ENCODE measurements at regions not wholly inside any gene's neighbourhood (a gene's known extent, or its start where the extent isn't known, plus 50 kb on each side); places are given as distances from the start of the nearest gene placed in this dataset.

DNA sequence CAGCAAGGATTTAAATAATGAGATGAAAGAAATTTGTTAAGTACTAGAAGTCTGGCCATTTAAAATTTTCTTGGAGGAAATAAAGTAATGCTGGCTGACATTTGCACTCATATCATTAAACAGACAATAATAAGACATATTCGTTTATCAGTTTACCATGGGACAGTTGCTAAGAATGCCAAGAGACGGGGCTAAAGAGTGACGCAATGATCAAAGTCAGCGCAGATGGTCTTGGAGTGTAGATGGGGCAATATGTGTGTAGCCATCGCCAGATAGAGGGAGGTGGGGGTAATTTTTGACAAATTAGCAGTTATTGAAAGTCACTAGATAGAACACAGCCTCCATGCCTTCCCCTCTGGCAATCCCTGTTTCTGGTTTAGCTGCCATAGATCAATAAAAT, 413.2 kb upstream of the JAG1 start:
- TF ChIP-seq, protein P1, sequence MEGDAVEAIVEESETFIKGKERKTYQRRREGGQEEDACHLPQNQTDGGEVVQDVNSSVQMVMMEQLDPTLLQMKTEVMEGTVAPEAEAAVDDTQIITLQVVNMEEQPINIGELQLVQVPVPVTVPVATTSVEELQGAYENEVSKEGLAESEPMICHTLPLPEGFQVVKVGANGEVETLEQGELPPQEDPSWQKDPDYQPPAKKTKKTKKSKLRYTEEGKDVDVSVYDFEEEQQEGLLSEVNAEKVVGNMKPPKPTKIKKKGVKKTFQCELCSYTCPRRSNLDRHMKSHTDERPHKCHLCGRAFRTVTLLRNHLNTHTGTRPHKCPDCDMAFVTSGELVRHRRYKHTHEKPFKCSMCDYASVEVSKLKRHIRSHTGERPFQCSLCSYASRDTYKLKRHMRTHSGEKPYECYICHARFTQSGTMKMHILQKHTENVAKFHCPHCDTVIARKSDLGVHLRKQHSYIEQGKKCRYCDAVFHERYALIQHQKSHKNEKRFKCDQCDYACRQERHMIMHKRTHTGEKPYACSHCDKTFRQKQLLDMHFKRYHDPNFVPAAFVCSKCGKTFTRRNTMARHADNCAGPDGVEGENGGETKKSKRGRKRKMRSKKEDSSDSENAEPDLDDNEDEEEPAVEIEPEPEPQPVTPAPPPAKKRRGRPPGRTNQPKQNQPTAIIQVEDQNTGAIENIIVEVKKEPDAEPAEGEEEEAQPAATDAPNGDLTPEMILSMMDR (IDR thresholded peaks at IDR 0.05; ENCODE audit: insufficient read depth, low read depth, low read length), result no peak
- no peak for TF ChIP-seq EZH2 (IDR thresholded peaks at IDR 0.05; ENCODE audit: insufficient read depth, low read length)
